B cell (primary cell): ENCODE measurements at regions not wholly inside any gene's neighbourhood (a gene's known extent, or its start where the extent isn't known, plus 50 kb on each side); places are given as distances from the start of the nearest gene placed in this dataset.

ENCODE experiments used
- ATAC-seq: fragments of 200-7000 bp; cut with Tn5 transposase; one replicate; pipeline ENCODE4 v1.10.0; 2021; ENCODE audit warnings: low read depth, mild to moderate bottlenecking, moderate number of reproducible peaks, moderate library complexity
- CTCF ChIA-PET: fragments of 350-600 bp; sonication (Branson Sonifier 250); formaldehyde crosslinking; loops from one replicate; lab custom pipeline; 2021; ENCODE audit warnings: antibody characterized with exemption, inconsistent platforms; lab: Charles Lee
- POLR2A ChIA-PET: fragments of 350-600 bp; sonication (Branson Sonifier 250); formaldehyde crosslinking; loops from one replicate; lab custom pipeline; 2021; ENCODE audit warnings: antibody characterized with exemption; lab: Charles Lee
- DNase-seq: peaks from one replicate; pipeline ENCODE4 v3.0.0; 2013
- H2AFZ ChIP-seq: 2 replicates; pipeline ENCODE4 v1.6.1; 2012; ENCODE audit warnings: mild to moderate bottlenecking, low read depth, low read length; ENCODE audit not compliant: insufficient read depth, poor library complexity, severe bottlenecking
- H3K27ac ChIP-seq, 2 donors: 1 replicate in 1 of 2; 2 replicates in 1 of 2; pipeline ENCODE4 v1.5.1; 2012 to 2013; ENCODE audit warnings: low read length in 2 of 2, mild to moderate bottlenecking in 2 of 2, moderate library complexity in 1 of 2
- H3K27me3 ChIP-seq, 4 experiments: fragments of 200-600 bp in 1 of 4; sonication (generic) in 1 of 4; replicated peaks in 1 of 4; 1 replicate in 2 of 4; 2 replicates in 2 of 4; pipeline versions ENCODE4 v1.6.1 to v1.7.0; 2013 to 2016; ENCODE audit warnings: low read length in 3 of 4, mild to moderate bottlenecking in 2 of 4, mixed read lengths in 1 of 4, moderate library complexity in 1 of 4; ENCODE audit not compliant: insufficient read depth in 4 of 4, control insufficient read depth in 3 of 4; ENCODE audit errors: control extremely low read depth in 1 of 4
- H3K36me3 ChIP-seq, 2 experiments: replicated peaks in 1 of 2; 1 replicate in 1 of 2; 2 replicates in 1 of 2; pipeline versions ENCODE4 v1.6.1 to v1.7.1; 2013; ENCODE audit warnings: low read length in 1 of 2; ENCODE audit not compliant: insufficient read depth in 2 of 2, control insufficient read depth in 1 of 2; ENCODE audit errors: control extremely low read depth in 1 of 2, extremely low read depth in 1 of 2
- H3K4me1 ChIP-seq, 2 donors: fragments of 200-600 bp in 1 of 2; sonication (generic) in 1 of 2; 1 replicate in 1 of 2; 2 replicates in 1 of 2; pipeline versions ENCODE4 v1.5.1 to v1.6.1; 2013 to 2017; ENCODE audit warnings: low read length in 2 of 2; ENCODE audit not compliant: control insufficient read depth in 2 of 2, insufficient read depth in 2 of 2
- H3K4me2 ChIP-seq: replicated peaks from 2 replicates; pipeline ENCODE3; 2012; ENCODE audit warnings: mild to moderate bottlenecking, low read depth, low read length; ENCODE audit not compliant: poor library complexity, severe bottlenecking
- H3K4me3 ChIP-seq, 5 experiments: fragments of 200-600 bp in 1 of 5; sonication (generic) in 1 of 5; 1 replicate in 3 of 5; 2 replicates in 2 of 5; pipeline versions ENCODE4 v1.5.1 to v1.7.0; 2011 to 2016; ENCODE audit warnings: low read length in 4 of 5, mild to moderate bottlenecking in 4 of 5, low read depth in 2 of 5, control low read depth in 1 of 5, moderate library complexity in 1 of 5; ENCODE audit not compliant: insufficient read depth in 1 of 5; ENCODE audit errors: control extremely low read depth in 1 of 5, extremely low read depth in 1 of 5
- H3K79me2 ChIP-seq: fragments of 200-600 bp; sonication (generic); one replicate; pipeline ENCODE4 v1.6.0; 2016; ENCODE audit warnings: low read length; ENCODE audit not compliant: control insufficient read depth, insufficient read depth
- H3K9ac ChIP-seq: fragments of 200-600 bp; sonication (generic); 2 replicates; pipeline ENCODE4 v1.6.1; 2017; ENCODE audit warnings: mild to moderate bottlenecking, low read length, moderate library complexity
- H3K9me3 ChIP-seq, 3 donors: one replicate each; pipeline versions ENCODE4 v1.6.1 to v1.7.1; 2013; ENCODE audit warnings: low read length in 2 of 3; ENCODE audit not compliant: control insufficient read depth in 2 of 3, insufficient read depth in 1 of 3; ENCODE audit errors: control extremely low read depth in 1 of 3
- H4K20me1 ChIP-seq: 2 replicates; pipeline ENCODE4 v1.6.0; 2012; ENCODE audit warnings: mild to moderate bottlenecking, low read length; ENCODE audit not compliant: insufficient read depth, control insufficient read depth, poor library complexity, severe bottlenecking
- H3K27ac Mint-ChIP-seq: one replicate; pipeline ENCODE4 v1.8.0; 2021; ENCODE audit warnings: mixed read lengths
- H3K27me3 Mint-ChIP-seq: one replicate; pipeline ENCODE4 v1.8.0; 2021; ENCODE audit warnings: mixed read lengths
- H3K4me1 Mint-ChIP-seq: one replicate; pipeline ENCODE4 v1.8.0; 2021; ENCODE audit warnings: mixed read lengths
- H3K4me3 Mint-ChIP-seq: one replicate; pipeline ENCODE4 v1.8.0; 2021; ENCODE audit warnings: mixed read lengths
- H3K9me3 Mint-ChIP-seq: one replicate; pipeline ENCODE4 v1.8.0; 2022; ENCODE audit warnings: mixed read lengths; ENCODE audit not compliant: insufficient read depth
- EZH2 ChIP-seq: IDR thresholded peaks from 2 replicates; pipeline ENCODE4 v1.6.1; 2012; ENCODE audit warnings: borderline replicate concordance, low read depth, mild to moderate bottlenecking, moderate library complexity, low read length; ENCODE audit not compliant: insufficient read depth, poor library complexity, severe bottlenecking
- WGBS: methylation state at CpG from one replicate; pipeline ENCODE4 v1.1.5; 2013; ENCODE audit warnings: missing lambda C conversion rate; ENCODE audit not compliant: insufficient coverage; 5-methylcytosine and 5-hydroxymethylcytosine counted together
- intact Hi-C: fragments of 100-400 bp; cut with micrococcal nuclease; formaldehyde crosslinking; loops from one replicate; pipeline ENCODE4 v1.10.0; 2022
- TF ChIP-seq, protein P1 (sequence below): fragments of 200-600 bp; IDR thresholded peaks from one replicate; pipeline ENCODE4 v1.8.0; 2022; ENCODE audit warnings: antibody characterized with exemption, mild to moderate bottlenecking

DNA sequence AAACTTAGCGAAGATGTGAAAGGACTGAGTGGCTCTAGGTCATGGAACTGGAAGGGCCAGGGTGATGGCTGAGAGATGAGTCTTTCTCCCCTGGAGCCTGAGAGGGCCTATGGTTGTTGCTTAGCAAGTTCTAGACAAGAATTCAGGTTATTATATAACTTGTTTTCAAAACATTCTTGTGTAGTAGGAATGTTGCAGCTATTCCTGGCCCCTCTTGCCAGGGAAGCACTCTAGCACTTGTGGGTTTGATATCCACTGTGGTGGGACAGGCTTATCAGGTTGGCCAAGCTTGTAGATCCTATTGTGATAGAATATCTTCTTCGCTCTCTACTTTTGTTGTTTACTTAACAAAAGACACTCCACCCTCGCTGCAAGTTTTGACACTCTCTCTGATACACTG lies 211.8 kb upstream of the CITED2 start:
- H3K27me3 Mint-ChIP-seq = no peaks in the 10 kb centered on the region
- POLR2A ChIA-PET = no interaction called here
- ATAC-seq (no peak), DNase-seq (no peak)
- no peaks in the 10 kb centered on the region for H3K9me3 Mint-ChIP-seq
- no peaks in the 10 kb centered on the region for H3K4me1 Mint-ChIP-seq
- CTCF ChIA-PET = no interaction called here
- no peak overlapping the region for H3K27ac ChIP-seq
- intact Hi-C loops = no loop called here
- no peaks in the 10 kb centered on the region for H3K36me3 ChIP-seq
- no peak overlapping the region for H3K9ac ChIP-seq
- H3K27ac Mint-ChIP-seq = no peak overlapping the region
- H3K79me2 ChIP-seq = no peaks in the 10 kb centered on the region
- no peak overlapping the region for H3K4me3 Mint-ChIP-seq
- H3K4me2 ChIP-seq = no peak overlapping the region
- no peaks in the 10 kb centered on the region for H3K4me1 ChIP-seq
- TF ChIP-seq, protein P1, sequence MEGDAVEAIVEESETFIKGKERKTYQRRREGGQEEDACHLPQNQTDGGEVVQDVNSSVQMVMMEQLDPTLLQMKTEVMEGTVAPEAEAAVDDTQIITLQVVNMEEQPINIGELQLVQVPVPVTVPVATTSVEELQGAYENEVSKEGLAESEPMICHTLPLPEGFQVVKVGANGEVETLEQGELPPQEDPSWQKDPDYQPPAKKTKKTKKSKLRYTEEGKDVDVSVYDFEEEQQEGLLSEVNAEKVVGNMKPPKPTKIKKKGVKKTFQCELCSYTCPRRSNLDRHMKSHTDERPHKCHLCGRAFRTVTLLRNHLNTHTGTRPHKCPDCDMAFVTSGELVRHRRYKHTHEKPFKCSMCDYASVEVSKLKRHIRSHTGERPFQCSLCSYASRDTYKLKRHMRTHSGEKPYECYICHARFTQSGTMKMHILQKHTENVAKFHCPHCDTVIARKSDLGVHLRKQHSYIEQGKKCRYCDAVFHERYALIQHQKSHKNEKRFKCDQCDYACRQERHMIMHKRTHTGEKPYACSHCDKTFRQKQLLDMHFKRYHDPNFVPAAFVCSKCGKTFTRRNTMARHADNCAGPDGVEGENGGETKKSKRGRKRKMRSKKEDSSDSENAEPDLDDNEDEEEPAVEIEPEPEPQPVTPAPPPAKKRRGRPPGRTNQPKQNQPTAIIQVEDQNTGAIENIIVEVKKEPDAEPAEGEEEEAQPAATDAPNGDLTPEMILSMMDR = no peak
- no peak for TF ChIP-seq EZH2
- H2AFZ ChIP-seq = no peak overlapping the region
- peaks cover 0 to 4% (median 0%) of the 10 kb centered on the region in 4 experiments for H3K27me3 ChIP-seq
- no peak overlapping the region for H3K4me3 ChIP-seq
- no peaks in the 10 kb centered on the region for H3K9me3 ChIP-seq
- WGBS = 95% methylated on average over 3 of the region's 3 CpGs
- no peaks in the 10 kb centered on the region for H4K20me1 ChIP-seq

DNA sequence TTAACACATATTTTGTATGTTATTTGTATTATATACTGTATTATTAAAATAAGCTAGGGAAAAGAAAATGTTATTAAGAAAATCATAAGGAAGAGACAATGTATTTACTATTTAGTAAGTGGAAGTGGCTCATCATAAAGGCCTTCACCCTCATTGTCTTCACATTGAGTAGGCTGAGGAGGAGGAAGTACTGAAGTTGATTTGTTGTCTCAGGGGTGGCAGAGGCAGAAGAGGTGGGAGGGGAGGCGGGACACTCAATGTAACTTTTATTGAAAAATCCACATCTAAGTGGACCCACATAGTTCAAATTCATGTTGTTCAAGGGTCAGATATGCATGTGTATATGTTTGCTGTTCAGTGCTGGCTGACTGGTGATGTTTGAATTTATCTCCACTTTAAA lies 210.2 kb upstream of the CITED2 start:
- DNase-seq = no peak
- no peaks in the 10 kb centered on the region for H3K27me3 Mint-ChIP-seq
- intact Hi-C loops = no loop called here
- Histone ChIP-seq H4K20me1 (no peaks in the 10 kb centered on the region), H3K36me3 (no peaks in the 10 kb centered on the region), H3K27me3 (no peaks in the 10 kb centered on the region), H2AFZ (no peak overlapping the region), H3K4me2 (no peak overlapping the region), H3K4me1 (no peaks in the 10 kb centered on the region), H3K79me2 (no peaks in the 10 kb centered on the region), H3K9ac (no peak overlapping the region), H3K4me3 (no peak overlapping the region), H3K27ac (no peak overlapping the region), H3K9me3 (no peaks in the 10 kb centered on the region)
- H3K27ac Mint-ChIP-seq = no peak overlapping the region
- POLR2A ChIA-PET = no interaction called here
- no CpG with 5 or more reads among the region's 1 CpG for WGBS
- H3K9me3 Mint-ChIP-seq = no peaks in the 10 kb centered on the region
- no peak for TF ChIP-seq EZH2
- TF ChIP-seq, protein P1 = no peak
- CTCF ChIA-PET = no interaction called here
- no peaks in the 10 kb centered on the region for H3K4me1 Mint-ChIP-seq
- no peak for ATAC-seq
- H3K4me3 Mint-ChIP-seq = no peak overlapping the region
